ENCODE measurements at regions not wholly inside any gene's neighbourhood (a gene's known extent, or its start where the extent isn't known, plus 50 kb on each side); places are given as distances from the start of the nearest gene placed in this dataset.

- DNase-seq: no peak
These were observed 58.3 kb upstream of the HAO2 start for GRCh38 chr1:119310301-119310700.

DNA sequence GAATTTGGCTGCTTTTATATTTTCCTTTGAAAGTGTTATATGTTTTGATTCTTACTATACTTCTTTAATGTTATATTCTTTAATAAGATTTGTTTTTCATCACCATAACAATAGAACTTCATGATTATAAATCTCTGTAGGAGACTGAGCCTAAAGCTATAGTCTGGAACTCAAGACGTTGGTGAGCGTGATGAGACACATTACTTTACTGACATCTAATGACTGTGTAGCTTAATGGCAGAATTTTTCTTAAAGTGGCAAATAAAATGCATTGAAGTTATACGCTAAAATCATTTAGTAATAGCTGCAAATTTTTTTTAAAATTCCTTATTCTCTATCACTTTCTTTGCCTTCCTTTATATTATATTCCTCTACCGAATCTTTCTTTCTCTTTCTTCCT, 56.1 kb upstream of the HAO2 start:
- no peak for DNase-seq

DNA sequence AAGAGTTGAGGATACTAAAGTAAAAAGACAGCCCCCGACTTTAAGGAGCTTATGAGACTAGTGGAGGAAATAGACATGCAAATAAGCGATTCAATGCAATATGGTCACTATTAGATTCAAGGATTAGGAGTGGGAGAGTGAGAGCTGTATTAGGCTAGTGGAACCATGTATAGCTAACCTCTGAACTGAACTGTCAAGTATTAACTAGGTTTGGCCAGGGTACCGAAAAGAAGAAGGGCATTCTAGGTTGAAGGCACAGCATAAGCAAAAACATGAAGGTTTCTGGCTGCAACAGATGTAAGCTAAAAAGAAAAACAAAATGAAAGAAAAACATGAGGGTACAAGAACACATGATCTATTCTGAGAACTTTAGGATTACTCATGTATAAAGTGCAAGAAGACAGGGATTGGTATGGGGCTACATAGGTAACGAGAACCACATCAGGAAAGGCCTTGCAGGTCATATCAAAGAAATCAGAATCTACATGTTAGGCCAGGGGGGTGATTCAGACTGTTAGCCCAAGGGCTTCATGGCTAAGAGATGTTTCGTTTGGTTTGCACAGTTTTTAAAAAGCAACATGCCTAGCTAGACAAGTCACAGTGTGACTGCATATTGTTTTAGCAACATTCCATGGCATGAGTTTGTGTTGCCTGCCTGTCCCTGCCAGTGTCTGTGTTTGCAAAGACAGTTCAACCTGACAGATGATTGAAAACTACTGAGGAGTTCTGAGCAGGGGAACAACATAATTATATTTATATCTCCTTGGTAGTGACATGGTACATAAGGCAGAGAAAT, 54.4 kb upstream of the HAO2 start:
- DNase-seq: no peak

DNA sequence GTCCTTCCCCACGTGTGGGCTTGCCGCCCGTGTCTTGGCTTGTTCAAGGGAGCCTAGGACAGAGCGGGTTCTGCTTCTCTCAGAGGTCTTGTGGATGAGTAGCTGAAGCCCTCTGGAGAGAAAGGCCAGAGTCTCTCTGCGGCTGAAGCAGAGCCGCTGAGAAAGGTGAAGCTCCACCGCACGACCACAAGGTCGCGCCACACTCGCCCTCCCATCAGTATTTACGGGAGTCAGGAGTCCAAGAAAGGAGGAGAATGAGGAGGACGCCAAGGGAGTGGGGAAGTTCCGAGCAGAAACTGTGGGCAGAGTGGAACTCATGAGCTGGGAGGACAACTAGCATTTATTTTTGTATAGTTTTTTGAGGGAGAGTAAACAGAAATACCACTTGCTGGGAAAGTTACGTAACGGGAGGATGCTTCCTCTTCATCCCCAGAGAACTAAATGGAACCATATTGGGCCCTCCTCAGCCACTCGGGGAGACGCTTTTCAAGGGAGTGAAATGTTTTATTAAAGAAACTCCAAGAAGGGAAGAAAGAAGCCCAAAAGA, 51.6 kb upstream of the HAO2 start:
- no peak for DNase-seq

DNA sequence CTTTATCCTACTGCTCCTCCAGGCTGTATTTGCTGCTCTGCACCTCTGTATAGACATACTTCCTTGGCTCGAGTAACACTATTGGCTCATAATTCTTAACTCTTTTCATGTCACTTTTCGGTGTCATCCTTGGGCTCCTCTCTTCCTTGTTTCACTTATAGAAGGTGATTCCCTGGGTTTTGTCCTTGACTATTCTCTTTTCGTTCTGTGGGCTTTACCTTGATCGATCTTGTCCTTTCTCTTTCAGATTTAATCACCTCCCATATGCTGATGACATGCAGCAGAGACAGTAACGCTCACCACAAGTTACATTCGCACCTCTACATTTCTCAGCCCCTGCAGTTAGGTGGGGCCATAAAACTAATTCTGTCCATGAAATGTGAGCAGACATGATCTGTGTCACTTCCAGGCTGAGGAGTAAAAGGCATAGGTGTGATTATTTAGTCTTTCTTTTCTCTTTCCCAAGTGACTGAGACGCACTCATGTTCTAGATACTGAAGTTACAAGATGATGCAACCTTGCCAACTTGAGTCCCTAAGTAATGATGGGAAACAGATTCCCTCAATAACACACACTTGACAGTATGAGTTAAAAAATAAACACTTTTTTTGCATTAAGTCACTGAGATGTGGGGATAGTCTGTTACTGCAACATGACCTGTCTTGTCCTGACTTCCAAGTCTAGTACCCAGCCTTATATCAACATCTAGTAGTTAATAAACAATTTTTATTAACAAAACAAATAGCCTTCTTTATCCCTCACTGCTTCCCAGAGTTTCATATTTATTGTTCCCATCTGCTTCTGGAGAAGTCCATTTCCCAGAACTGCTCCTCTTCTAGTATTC, 49.9 kb upstream of the HAO2 start:
- no peak for DNase-seq
